Chondrocyte (in vitro differentiated cells): ENCODE measurements at regions not wholly inside any gene's neighbourhood (a gene's known extent, or its start where the extent isn't known, plus 50 kb on each side); places are given as distances from the start of the nearest gene placed in this dataset.

Experiments
- DNase-seq: peaks from one replicate; pipeline ENCODE4 v3.0.0; 2021; ENCODE audit warnings: mixed read lengths, low spot score
- H3K27ac Mint-ChIP-seq: one replicate; pipeline ENCODE4 v1.8.0; 2021; ENCODE audit warnings: mild to moderate bottlenecking, moderate library complexity, mixed read lengths; ENCODE audit not compliant: unreplicated experiment
- H3K27me3 Mint-ChIP-seq: 2 replicates; pipeline ENCODE4 v1.8.0; 2021; ENCODE audit warnings: low read depth, mixed read lengths
- H3K36me3 Mint-ChIP-seq: 2 replicates; pipeline ENCODE4 v1.8.0; 2021; ENCODE audit warnings: low read depth, mixed read lengths
- H3K4me1 Mint-ChIP-seq: 2 replicates; pipeline ENCODE4 v1.8.0; 2021; ENCODE audit warnings: low read depth, mild to moderate bottlenecking, mixed read lengths
- H3K4me3 Mint-ChIP-seq: one replicate; pipeline ENCODE4 v1.8.0; 2021; ENCODE audit warnings: mild to moderate bottlenecking, moderate library complexity, mixed read lengths; ENCODE audit not compliant: unreplicated experiment
- H3K9me3 Mint-ChIP-seq: 2 replicates; pipeline ENCODE4 v1.8.0; 2021; ENCODE audit warnings: low read depth, mixed read lengths
- CTCF ChIP-seq: fragments of 200-600 bp; sonication (generic); IDR thresholded peaks from 2 replicates; pipeline ENCODE4 v1.5.0; 2021; ENCODE audit warnings: antibody characterized with exemption, mild to moderate bottlenecking, moderate library complexity

GRCh38 chr4:55284331-55284730, 61.7 kb upstream of the SRD5A3 start:
- TF ChIP-seq CTCF = no peak
- Mint-ChIP-seq H3K27ac (no peak overlapping the region), H3K9me3 (peaks cover 41% of the 10 kb centered on the region), H3K4me1 (no peaks in the 10 kb centered on the region), H3K36me3 (peaks cover 12% of the 10 kb centered on the region), H3K27me3 (peaks cover 29% of the 10 kb centered on the region), H3K4me3 (no peak overlapping the region)
- DNase-seq = no peak

GRCh38 chr4:55291227-55291640, 54.8 kb upstream of the SRD5A3 start:
- peak overlapping the region; percentile 42 for H3K27ac Mint-ChIP-seq
- no peak for DNase-seq
- no peaks in the 10 kb centered on the region for H3K27me3 Mint-ChIP-seq
- TF ChIP-seq CTCF = no peak
- no peaks in the 10 kb centered on the region for H3K36me3 Mint-ChIP-seq
- peaks cover 20% of the 10 kb centered on the region for H3K4me1 Mint-ChIP-seq
- peaks cover 6% of the 10 kb centered on the region for H3K9me3 Mint-ChIP-seq
- H3K4me3 Mint-ChIP-seq = no peak overlapping the region

GRCh38 chr4:55296096-55296495, 49.9 kb upstream of the SRD5A3 start:
- H3K4me1 Mint-ChIP-seq = peaks cover 30% of the 10 kb centered on the region
- peaks cover 5% of the 10 kb centered on the region for H3K36me3 Mint-ChIP-seq
- DNase-seq = no peak
- H3K4me3 Mint-ChIP-seq = no peak overlapping the region
- no peak for TF ChIP-seq CTCF
- H3K9me3 Mint-ChIP-seq = peaks cover 12% of the 10 kb centered on the region
- peaks cover 2% of the 10 kb centered on the region for H3K27me3 Mint-ChIP-seq
- no peak overlapping the region for H3K27ac Mint-ChIP-seq
